ENCODE measurements at regions not wholly inside any gene's neighbourhood (a gene's known extent, or its start where the extent isn't known, plus 50 kb on each side); places are given as distances from the start of the nearest gene placed in this dataset.

GRCh38 chr7:68073701-68074100 lies 1077.1 kb downstream of the TYW1 start:
- no peaks in the 10 kb centered on the region for H3F3A ChIP-seq (replicated peaks; ENCODE audit: low read depth)
- Mint-ChIP-seq H3K4me1 (no peaks in the 10 kb centered on the region), H3K27ac (no peak overlapping the region), H3K9me3 (peaks cover 94% of the 10 kb centered on the region), H3K36me3 (ENCODE audit: low read depth) (peaks cover 46% of the 10 kb centered on the region), H3K27me3 (ENCODE audit: insufficient read depth, low read depth, poor library complexity) (peaks cover 1% of the 10 kb centered on the region), H3K4me3 (no peak overlapping the region)
- no peaks in the 10 kb centered on the region for H3K4me1 ChIP-seq (ENCODE audit: insufficient read depth)
- ATAC-seq (no peak), DNase-seq (ENCODE audit: low spot score) (no peak)
- no peaks in the 10 kb centered on the region for H3K27me3 ChIP-seq (ENCODE audit: insufficient read depth)
- no peak overlapping the region for H2AFZ ChIP-seq
- H3K27ac ChIP-seq (ENCODE audit: low read depth) = no peak overlapping the region
- no peaks in the 10 kb centered on the region for H4K20me1 ChIP-seq (replicated peaks; ENCODE audit: insufficient read depth)
- no peaks in the 10 kb centered on the region for H3K79me2 ChIP-seq (replicated peaks; ENCODE audit: insufficient read depth)
- no peaks in the 10 kb centered on the region; the same call in 1 of the 2 replicates for H3K36me3 ChIP-seq (ENCODE audit: insufficient read depth)
- TF ChIP-seq STAT1 (IDR thresholded peaks at IDR 0.05; ENCODE audit: unreplicated experiment) (no peak), EZH2phosphoT487 (IDR thresholded peaks at IDR 0.05; ENCODE audit: unreplicated experiment) (no peak), ZNF331 (CRISPR knock-in tag; IDR thresholded peaks at IDR 0.05; ENCODE audit: low read depth) (no peak), CTCF (conservative IDR thresholded peaks at IDR 0.05; ENCODE audit: low read depth in 2 of 2) (no peak), REST (IDR thresholded peaks at IDR 0.05; ENCODE audit: unreplicated experiment) (no peak), CREB1 (CRISPR knock-in tag; IDR thresholded peaks at IDR 0.05; ENCODE audit: low read depth) (no peak), JUNB (IDR thresholded peaks at IDR 0.05; ENCODE audit: unreplicated experiment) (no peak), POLR2AphosphoS5 (IDR thresholded peaks at IDR 0.05; ENCODE audit: low read depth) (no peak), EZH2 (IDR thresholded peaks at IDR 0.05; ENCODE audit: low read depth, unreplicated experiment) (no peak), ZNF114 (CRISPR knock-in tag; IDR thresholded peaks at IDR 0.05) (no peak)
- TF ChIP-seq, protein P1, sequence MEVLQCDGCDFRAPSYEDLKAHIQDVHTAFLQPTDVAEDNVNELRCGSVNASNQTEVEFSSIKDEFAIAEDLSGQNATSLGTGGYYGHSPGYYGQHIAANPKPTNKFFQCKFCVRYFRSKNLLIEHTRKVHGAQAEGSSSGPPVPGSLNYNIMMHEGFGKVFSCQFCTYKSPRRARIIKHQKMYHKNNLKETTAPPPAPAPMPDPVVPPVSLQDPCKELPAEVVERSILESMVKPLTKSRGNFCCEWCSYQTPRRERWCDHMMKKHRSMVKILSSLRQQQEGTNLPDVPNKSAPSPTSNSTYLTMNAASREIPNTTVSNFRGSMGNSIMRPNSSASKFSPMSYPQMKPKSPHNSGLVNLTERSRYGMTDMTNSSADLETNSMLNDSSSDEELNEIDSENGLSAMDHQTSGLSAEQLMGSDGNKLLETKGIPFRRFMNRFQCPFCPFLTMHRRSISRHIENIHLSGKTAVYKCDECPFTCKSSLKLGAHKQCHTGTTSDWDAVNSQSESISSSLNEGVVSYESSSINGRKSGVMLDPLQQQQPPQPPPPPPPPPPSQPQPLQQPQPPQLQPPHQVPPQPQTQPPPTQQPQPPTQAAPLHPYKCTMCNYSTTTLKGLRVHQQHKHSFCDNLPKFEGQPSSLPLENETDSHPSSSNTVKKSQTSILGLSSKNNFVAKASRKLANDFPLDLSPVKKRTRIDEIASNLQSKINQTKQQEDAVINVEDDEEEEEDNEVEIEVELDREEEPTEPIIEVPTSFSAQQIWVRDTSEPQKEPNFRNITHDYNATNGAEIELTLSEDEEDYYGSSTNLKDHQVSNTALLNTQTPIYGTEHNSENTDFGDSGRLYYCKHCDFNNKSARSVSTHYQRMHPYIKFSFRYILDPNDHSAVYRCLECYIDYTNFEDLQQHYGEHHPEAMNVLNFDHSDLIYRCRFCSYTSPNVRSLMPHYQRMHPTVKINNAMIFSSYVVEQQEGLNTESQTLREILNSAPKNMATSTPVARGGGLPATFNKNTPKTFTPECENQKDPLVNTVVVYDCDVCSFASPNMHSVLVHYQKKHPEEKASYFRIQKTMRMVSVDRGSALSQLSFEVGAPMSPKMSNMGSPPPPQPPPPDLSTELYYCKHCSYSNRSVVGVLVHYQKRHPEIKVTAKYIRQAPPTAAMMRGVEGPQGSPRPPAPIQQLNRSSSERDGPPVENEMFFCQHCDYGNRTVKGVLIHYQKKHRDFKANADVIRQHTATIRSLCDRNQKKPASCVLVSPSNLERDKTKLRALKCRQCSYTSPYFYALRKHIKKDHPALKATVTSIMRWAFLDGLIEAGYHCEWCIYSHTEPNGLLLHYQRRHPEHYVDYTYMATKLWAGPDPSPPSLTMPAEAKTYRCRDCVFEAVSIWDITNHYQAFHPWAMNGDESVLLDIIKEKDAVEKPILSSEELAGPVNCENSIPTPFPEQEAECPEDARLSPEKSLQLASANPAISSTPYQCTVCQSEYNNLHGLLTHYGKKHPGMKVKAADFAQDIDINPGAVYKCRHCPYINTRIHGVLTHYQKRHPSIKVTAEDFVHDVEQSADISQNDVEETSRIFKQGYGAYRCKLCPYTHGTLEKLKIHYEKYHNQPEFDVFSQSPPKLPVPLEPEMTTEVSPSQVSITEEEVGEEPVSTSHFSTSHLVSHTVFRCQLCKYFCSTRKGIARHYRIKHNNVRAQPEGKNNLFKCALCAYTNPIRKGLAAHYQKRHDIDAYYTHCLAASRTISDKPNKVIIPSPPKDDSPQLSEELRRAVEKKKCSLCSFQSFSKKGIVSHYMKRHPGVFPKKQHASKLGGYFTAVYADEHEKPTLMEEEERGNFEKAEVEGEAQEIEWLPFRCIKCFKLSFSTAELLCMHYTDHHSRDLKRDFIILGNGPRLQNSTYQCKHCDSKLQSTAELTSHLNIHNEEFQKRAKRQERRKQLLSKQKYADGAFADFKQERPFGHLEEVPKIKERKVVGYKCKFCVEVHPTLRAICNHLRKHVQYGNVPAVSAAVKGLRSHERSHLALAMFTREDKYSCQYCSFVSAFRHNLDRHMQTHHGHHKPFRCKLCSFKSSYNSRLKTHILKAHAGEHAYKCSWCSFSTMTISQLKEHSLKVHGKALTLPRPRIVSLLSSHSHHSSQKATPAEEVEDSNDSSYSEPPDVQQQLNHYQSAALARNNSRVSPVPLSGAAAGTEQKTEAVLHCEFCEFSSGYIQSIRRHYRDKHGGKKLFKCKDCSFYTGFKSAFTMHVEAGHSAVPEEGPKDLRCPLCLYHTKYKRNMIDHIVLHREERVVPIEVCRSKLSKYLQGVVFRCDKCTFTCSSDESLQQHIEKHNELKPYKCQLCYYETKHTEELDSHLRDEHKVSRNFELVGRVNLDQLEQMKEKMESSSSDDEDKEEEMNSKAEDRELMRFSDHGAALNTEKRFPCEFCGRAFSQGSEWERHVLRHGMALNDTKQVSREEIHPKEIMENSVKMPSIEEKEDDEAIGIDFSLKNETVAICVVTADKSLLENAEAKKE (CRISPR knock-in tag; IDR thresholded peaks at IDR 0.05) = no peak
- TF ChIP-seq, protein P2, sequence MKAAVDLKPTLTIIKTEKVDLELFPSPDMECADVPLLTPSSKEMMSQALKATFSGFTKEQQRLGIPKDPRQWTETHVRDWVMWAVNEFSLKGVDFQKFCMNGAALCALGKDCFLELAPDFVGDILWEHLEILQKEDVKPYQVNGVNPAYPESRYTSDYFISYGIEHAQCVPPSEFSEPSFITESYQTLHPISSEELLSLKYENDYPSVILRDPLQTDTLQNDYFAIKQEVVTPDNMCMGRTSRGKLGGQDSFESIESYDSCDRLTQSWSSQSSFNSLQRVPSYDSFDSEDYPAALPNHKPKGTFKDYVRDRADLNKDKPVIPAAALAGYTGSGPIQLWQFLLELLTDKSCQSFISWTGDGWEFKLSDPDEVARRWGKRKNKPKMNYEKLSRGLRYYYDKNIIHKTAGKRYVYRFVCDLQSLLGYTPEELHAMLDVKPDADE (IDR thresholded peaks at IDR 0.05) = no peak
- H3K9me2 ChIP-seq (ENCODE audit: insufficient read depth) = no peaks in the 10 kb centered on the region
- no peak overlapping the region for H3K4me3 ChIP-seq
- H3K4me2 ChIP-seq = no peak overlapping the region
